H9 (cell line): ENCODE measurements at regions not wholly inside any gene's neighbourhood (a gene's known extent, or its start where the extent isn't known, plus 50 kb on each side); places are given as distances from the start of the nearest gene placed in this dataset.

Experiments used
- DNase-seq: peaks from one replicate; pipeline ENCODE4 v3.0.0-alpha.2; 2017
- H2AFZ ChIP-seq: one replicate; pipeline ENCODE4 v1.6.1; 2013; ENCODE audit warnings: mild to moderate bottlenecking, low read length, control low read depth, moderate library complexity
- H2AK5ac ChIP-seq: 2 replicates; pipeline ENCODE4 v1.6.1; 2013; ENCODE audit warnings: low read length, control low read depth, mixed read lengths; ENCODE audit not compliant: insufficient read length
- H2BK120ac ChIP-seq: one replicate; pipeline ENCODE4 v1.6.1; 2013; ENCODE audit warnings: low read depth, mild to moderate bottlenecking, low read length, control low read depth, inconsistent platforms; ENCODE audit not compliant: poor library complexity, severe bottlenecking
- H2BK12ac ChIP-seq: 2 replicates; pipeline ENCODE4 v1.6.1; 2013; ENCODE audit warnings: low read length, control low read depth, mixed read lengths, low read depth; ENCODE audit not compliant: insufficient read length
- H2BK15ac ChIP-seq: 2 replicates; pipeline ENCODE4 v1.6.1; 2013; ENCODE audit warnings: low read depth, low read length, control low read depth
- H2BK20ac ChIP-seq: one replicate; pipeline ENCODE4 v1.6.1; 2013; ENCODE audit warnings: low read depth, mild to moderate bottlenecking, low read length, control low read depth, inconsistent platforms; ENCODE audit not compliant: poor library complexity, severe bottlenecking
- H2BK5ac ChIP-seq: 2 replicates; pipeline ENCODE4 v1.6.1; 2013; ENCODE audit warnings: low read length, control low read depth, mixed read lengths; ENCODE audit not compliant: insufficient read length
- H3K14ac ChIP-seq: 2 replicates; pipeline ENCODE4 v1.6.1; 2013; ENCODE audit warnings: low read length, control low read depth; ENCODE audit not compliant: insufficient read depth
- H3K18ac ChIP-seq: 2 replicates; pipeline ENCODE4 v1.6.1; 2013; ENCODE audit warnings: low read depth, mild to moderate bottlenecking, mixed read lengths, low read length, control low read depth; ENCODE audit not compliant: insufficient read length
- H3K23ac ChIP-seq: 2 replicates; pipeline ENCODE4 v1.6.1; 2013; ENCODE audit warnings: low read length, control low read depth, mixed read lengths, low read depth; ENCODE audit not compliant: insufficient read length
- H3K23me2 ChIP-seq: 2 replicates; pipeline ENCODE4 v1.6.1; 2013; ENCODE audit warnings: low read depth, mild to moderate bottlenecking, mixed read lengths, low read length, control low read depth; ENCODE audit not compliant: insufficient read length, poor library complexity, severe bottlenecking
- H3K27ac ChIP-seq: 2 replicates; pipeline ENCODE4 v1.5.1; 2013; ENCODE audit warnings: low read length, control low read depth, mixed read lengths, low read depth; ENCODE audit not compliant: insufficient read length
- H3K27me3 ChIP-seq: 2 replicates; pipeline ENCODE4 v1.6.1; 2013; ENCODE audit warnings: low read length, control low read depth, inconsistent platforms; ENCODE audit not compliant: insufficient read depth
- H3K4ac ChIP-seq: 2 replicates; pipeline ENCODE4 v1.6.1; 2013; ENCODE audit warnings: low read depth, mild to moderate bottlenecking, control low read depth, inconsistent platforms, low read length, moderate library complexity
- H3K4me1 ChIP-seq: 2 replicates; pipeline ENCODE4 v1.6.1; 2013; ENCODE audit warnings: low read length, control low read depth, inconsistent platforms; ENCODE audit not compliant: insufficient read depth
- H3K4me2 ChIP-seq: 2 replicates; pipeline ENCODE4 v1.6.1; 2013; ENCODE audit warnings: low read length, control low read depth, mixed read lengths; ENCODE audit not compliant: insufficient read length, insufficient read depth
- H3K56ac ChIP-seq: 2 replicates; pipeline ENCODE4 v1.6.1; 2013; ENCODE audit warnings: low read depth, mild to moderate bottlenecking, mixed read lengths, low read length, control low read depth; ENCODE audit not compliant: insufficient read length
- H3K79me1 ChIP-seq: 2 replicates; pipeline ENCODE4 v1.6.1; 2013; ENCODE audit warnings: low read depth, mild to moderate bottlenecking, moderate library complexity, low read length, control low read depth, inconsistent platforms; ENCODE audit not compliant: insufficient read depth, poor library complexity, severe bottlenecking
- H3K79me2 ChIP-seq: 2 replicates; pipeline ENCODE4 v1.6.1; 2013; ENCODE audit warnings: low read length, control low read depth, inconsistent platforms; ENCODE audit not compliant: insufficient read depth
- H3K9ac ChIP-seq: 2 replicates; pipeline ENCODE4 v1.6.1; 2013; ENCODE audit warnings: low read length, control low read depth, mixed read lengths; ENCODE audit not compliant: insufficient read length; ENCODE audit errors: extremely low read depth
- H3K9me3 ChIP-seq: one replicate; pipeline ENCODE4 v1.6.1; 2013; ENCODE audit warnings: low read depth, low read length, inconsistent platforms; ENCODE audit not compliant: control insufficient read depth
- H3T11ph ChIP-seq: one replicate; pipeline ENCODE4 v1.6.1; 2013; ENCODE audit warnings: mild to moderate bottlenecking, low read length, control low read depth, inconsistent platforms
- H4K20me1 ChIP-seq: one replicate; pipeline ENCODE4 v1.6.1; 2013; ENCODE audit not compliant: control insufficient read depth, insufficient read length, insufficient read depth
- H4K5ac ChIP-seq: 2 replicates; pipeline ENCODE4 v1.6.1; 2013; ENCODE audit warnings: low read depth, mild to moderate bottlenecking, mixed read lengths, low read length, control low read depth; ENCODE audit not compliant: insufficient read length
- H4K8ac ChIP-seq: replicated peaks from 2 replicates; pipeline ENCODE4 v1.6.1; 2013; ENCODE audit warnings: low read length, control low read depth, mixed read lengths, low read depth; ENCODE audit not compliant: insufficient read length
- H4K91ac ChIP-seq: 2 replicates; pipeline ENCODE4 v1.6.1; 2013; ENCODE audit warnings: low read depth, mild to moderate bottlenecking, moderate library complexity, mixed read lengths, low read length, control low read depth; ENCODE audit not compliant: insufficient read length
- H3K27ac Mint-ChIP-seq, 3 experiments: 2 replicates in 2 of 3; 3 replicates in 1 of 3; pipeline ENCODE4 v1.8.0; 2020 to 2021; ENCODE audit warnings: mixed read lengths in 3 of 3, mild to moderate bottlenecking in 1 of 3, moderate library complexity in 1 of 3
- H3K27me3 Mint-ChIP-seq: 2 replicates; pipeline ENCODE4 v1.8.0; 2021; ENCODE audit warnings: low read depth, mild to moderate bottlenecking, moderate library complexity, mixed read lengths
- H3K36me3 Mint-ChIP-seq, 3 experiments: 2 replicates in 2 of 3; 3 replicates in 1 of 3; pipeline ENCODE4 v1.8.0; 2020 to 2021; ENCODE audit warnings: low read depth in 3 of 3, mixed read lengths in 3 of 3; ENCODE audit not compliant: insufficient read depth in 1 of 3
- H3K4me1 Mint-ChIP-seq, 2 experiments: 2 replicates each; pipeline ENCODE4 v1.8.0; 2020; ENCODE audit warnings: mixed read lengths in 2 of 2
- H3K4me3 Mint-ChIP-seq, 2 experiments: 2 replicates in 1 of 2; 3 replicates in 1 of 2; pipeline ENCODE4 v1.8.0; 2020 to 2021; ENCODE audit warnings: mild to moderate bottlenecking in 2 of 2, mixed read lengths in 2 of 2, moderate library complexity in 1 of 2
- H3K9me3 Mint-ChIP-seq, 2 experiments: 2 replicates in 1 of 2; 3 replicates in 1 of 2; pipeline ENCODE4 v1.8.0; 2020; ENCODE audit warnings: mild to moderate bottlenecking in 2 of 2, mixed read lengths in 2 of 2, moderate library complexity in 1 of 2
- CTCF ChIP-seq: fragments of 200-600 bp; sonication (generic); conservative IDR thresholded peaks from 3 replicates; pipeline ENCODE4 v1.8.0; 2021; ENCODE audit warnings: antibody characterized with exemption, mild to moderate bottlenecking
- WGBS: extraction: QIAGEN DNeasy Blood & Tissue Kit; methylation state at CpG from one replicate; pipeline ENCODE4 v1.1.7; 2013; ENCODE audit warnings: missing lambda C conversion rate, low lambda C conversion rate, mixed read lengths; ENCODE audit not compliant: insufficient read length; ENCODE audit errors: extremely low coverage; 5-methylcytosine and 5-hydroxymethylcytosine counted together

GRCh38 chr6:6434151-6434550, 113.7 kb upstream of the F13A1 start:
- Mint-ChIP-seq H3K4me1 (no peaks in the 10 kb centered on the region), H3K27ac (no peak overlapping the region), H3K9me3 (peaks cover 2 to 7% of the 10 kb centered on the region in 2 experiments; a peak in 1 of 5 replicates), H3K27me3 (no peaks in the 10 kb centered on the region; the same call in 1 of the 2 replicates), H3K4me3 (no peak overlapping the region), H3K36me3 (no peaks in the 10 kb centered on the region)
- no peak overlapping the region for H3K4ac ChIP-seq
- H3K9me3 ChIP-seq, result no peaks in the 10 kb centered on the region
- no peak overlapping the region for H4K5ac ChIP-seq
- no peak overlapping the region for H3K23ac ChIP-seq
- no peaks in the 10 kb centered on the region for H3K79me1 ChIP-seq
- no peak overlapping the region for H3K18ac ChIP-seq
- H4K20me1 ChIP-seq, result no peaks in the 10 kb centered on the region
- no peak overlapping the region for H3T11ph ChIP-seq
- no peak overlapping the region for H2BK20ac ChIP-seq
- no peak overlapping the region for H3K14ac ChIP-seq
- H3K4me1 ChIP-seq, result no peaks in the 10 kb centered on the region
- no peak overlapping the region for H2AFZ ChIP-seq
- H3K23me2 ChIP-seq, result no peaks in the 10 kb centered on the region
- H2BK120ac ChIP-seq, result no peak overlapping the region
- H3K56ac ChIP-seq, result no peak overlapping the region
- H3K79me2 ChIP-seq, result no peaks in the 10 kb centered on the region
- H2BK5ac ChIP-seq, result no peak overlapping the region
- DNase-seq, result no peak
- no peak overlapping the region for H4K91ac ChIP-seq
- WGBS, result no CpG with 5 or more reads among the region's 2 CpGs
- no peak overlapping the region for H3K27ac ChIP-seq
- H4K8ac ChIP-seq, result no peak overlapping the region
- no peak for TF ChIP-seq CTCF
- H2AK5ac ChIP-seq, result no peak overlapping the region
- no peak overlapping the region for H2BK12ac ChIP-seq
- no peak overlapping the region for H3K4me2 ChIP-seq
- H3K27me3 ChIP-seq, result no peaks in the 10 kb centered on the region
- no peak overlapping the region for H3K9ac ChIP-seq
- H2BK15ac ChIP-seq, result no peak overlapping the region
